ENCODE measurements at regions not wholly inside any gene's neighbourhood (a gene's known extent, or its start where the extent isn't known, plus 50 kb on each side); places are given as distances from the start of the nearest gene placed in this dataset.

DNA sequence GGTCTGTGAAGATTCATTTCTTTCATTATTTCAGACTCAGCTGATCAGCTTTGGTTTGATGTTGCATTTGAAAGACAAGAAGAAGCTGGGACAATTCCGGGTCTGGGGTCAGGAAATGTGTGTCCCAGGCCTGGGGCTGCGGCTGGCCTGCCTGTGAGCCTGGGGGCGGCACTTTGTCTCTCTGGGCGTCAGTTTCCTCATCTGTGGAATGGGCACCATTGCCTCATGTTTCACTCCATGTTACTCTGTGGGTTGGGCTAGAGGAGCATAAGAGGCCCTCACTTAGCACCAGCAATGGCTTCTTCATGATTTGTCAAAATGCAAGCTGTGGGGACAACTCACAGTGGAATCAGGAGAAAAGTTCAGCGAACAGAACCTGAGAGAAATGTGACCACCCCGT, 570.1 kb downstream of the VRK1 start:
- no peak for DNase-seq

DNA sequence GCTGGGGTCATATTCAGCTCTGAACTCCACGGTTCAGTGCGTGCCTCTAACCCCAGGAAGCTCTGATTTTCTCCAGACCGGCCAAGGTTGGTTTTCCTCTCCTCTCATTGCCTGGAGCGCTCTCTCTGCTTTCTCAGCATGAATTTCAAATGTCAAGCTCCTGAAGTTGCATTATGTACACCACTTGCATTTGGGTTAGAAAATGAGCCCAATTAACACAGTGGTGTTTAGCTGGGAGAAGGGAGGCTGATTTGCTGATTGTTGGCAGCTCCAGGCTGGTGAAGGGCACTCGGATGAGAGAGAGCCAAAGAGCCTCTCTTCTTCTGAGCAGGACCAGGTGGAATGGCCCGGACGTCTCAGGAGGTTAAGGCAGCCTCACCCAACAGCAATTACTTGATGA, 570.9 kb downstream of the VRK1 start:
- no peak for DNase-seq

DNA sequence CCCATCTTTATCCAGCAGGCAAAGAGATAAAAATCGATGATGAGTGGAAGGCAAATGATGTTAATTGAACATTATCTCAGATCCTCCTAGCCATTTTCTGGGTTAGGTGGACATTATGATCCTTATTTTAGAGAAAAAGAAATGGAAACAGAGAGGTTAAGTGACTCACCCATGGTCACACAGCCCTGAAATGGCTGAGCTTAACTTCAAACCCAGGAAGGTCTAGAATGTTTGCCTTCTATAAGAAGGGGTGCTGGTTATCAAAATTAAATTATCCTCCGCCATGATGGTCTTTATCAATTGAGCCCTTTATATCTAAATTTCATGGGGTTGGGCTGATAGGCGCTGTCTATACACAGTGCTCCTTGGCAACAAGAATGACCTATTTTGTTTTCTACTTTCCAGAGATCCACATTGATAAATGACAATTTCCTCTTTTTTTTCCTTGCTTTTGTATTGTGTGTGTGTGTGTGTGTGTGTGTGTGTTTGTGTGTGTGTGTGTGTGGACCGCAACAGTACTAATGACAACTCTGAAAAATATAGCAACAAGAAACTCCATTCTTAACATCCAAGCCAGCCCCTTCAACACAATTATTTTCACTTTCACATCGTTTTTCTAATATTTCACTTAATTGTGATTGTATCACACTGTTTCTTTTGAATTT, 571.9 kb downstream of the VRK1 start:
- DNase-seq, result no peak

DNA sequence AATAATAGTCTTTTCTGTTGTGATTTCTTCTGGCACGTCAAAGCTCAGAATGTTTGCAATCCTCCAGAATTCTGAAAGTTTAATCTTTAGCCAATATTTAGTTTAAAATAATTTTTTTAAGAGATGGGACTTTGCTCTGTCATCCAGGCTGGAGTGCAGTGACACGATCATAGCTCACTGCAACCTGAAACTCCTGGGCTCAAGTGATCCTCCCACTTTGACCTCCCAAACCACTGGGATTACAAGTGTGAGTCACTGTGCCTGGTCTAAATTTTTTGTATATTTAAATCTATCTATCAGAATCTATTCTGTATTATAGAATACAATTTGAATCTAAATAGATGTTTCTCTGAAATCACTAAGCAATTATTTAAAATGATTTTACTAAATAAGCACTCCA, 572.7 kb downstream of the VRK1 start:
- DNase-seq, result no peak

DNA sequence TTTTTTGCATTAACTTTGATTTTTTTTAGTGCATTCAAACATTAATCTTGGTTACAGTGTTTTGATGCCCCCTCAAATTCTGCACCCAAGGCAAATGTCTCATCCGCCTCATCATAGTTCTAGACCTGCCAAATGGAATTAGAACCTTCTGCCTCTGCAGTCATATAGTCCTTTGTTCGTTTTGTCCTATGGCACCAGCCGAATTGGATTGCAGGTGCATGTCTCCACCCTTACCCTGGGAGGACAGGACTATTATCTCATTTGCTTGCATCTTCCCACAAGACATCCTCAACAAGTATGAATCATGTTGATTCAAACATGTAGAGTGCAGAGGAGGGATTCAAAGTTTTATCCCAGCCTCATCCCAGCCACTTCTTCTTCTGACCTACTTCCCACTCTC, 579.1 kb downstream of the VRK1 start:
- no peak for DNase-seq

DNA sequence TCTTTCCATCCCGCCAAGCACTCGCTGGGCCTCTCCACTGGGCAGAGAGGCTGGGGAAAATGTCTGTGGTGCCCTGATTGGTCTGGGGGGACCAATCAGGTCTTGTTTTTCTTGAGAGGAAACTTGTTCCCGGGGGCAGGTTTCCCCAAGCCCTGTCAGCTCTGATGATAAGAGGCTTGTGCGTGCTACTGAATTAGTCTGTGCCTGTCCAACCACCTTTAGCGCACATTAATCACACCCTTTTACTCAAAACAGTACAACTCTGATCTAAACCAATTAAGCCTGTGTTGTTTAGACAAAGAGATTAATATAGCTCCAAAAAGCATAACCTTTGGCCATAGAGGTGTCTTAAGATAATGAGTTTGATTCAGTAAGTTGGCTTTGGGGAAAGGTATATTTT, 580.4 kb downstream of the VRK1 start:
- DNase-seq, result no peak

DNA sequence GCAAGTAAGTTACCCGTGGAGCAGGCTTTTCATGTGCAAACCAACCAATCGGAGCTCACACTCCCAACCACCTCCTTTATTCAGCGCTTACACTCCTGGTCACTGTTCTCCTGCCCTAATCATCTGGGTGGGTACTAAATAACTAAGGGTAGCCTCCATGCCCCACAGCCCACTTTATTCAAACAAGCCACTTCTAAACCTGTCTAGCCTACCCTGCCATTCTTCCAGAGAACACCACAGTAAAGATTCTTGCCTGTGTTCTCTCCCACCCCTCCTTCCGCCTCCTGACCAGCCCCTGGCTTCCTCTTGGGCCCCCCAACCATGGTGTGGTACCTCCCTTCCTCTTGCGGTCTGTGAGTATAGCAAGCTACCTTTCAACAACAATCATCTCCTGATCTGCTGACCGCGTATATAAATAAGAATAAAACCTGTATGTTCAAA, 581.9 kb downstream of the VRK1 start:
- peak; percentile 75 for DNase-seq

DNA sequence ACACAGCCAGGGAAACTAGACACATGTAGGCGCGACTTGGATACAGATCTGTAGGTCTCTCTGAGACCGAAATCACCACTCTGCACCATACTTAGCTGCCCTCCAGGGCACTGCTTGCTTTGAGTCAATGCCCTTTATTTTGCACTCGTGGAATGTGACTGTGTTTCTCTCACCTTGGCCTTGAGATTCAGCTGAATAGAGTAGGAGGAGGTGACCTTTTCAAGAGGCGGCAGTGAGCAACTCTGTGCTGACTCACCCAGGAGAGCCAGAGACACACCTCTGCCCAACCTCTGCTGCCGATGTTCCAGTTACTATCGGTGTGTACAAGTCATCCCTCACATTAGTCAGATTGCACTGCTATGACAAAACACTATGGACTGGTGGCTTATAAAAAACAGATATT, 583.4 kb downstream of the VRK1 start:
- peak; percentile 87 for DNase-seq

DNA sequence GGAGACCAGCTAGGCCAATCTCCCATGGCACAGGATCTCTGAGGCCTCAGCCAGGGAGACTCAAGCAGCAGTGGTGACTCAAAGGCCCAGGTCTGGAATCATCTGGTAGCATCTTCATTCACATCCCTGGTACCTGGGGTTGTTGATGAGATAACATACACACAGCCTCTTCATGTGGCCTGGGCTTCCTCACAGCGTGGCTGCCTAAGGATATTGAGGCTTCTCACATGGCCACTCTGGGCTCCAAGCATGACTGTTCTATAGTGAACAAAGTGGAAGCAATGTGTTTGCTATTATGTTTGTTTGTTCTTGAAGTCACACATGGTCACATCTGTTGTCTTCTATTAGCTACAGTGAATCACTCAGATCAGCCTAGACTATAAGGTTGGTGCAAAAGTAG, 584.1 kb downstream of the VRK1 start:
- DNase-seq, result peak; percentile 4

DNA sequence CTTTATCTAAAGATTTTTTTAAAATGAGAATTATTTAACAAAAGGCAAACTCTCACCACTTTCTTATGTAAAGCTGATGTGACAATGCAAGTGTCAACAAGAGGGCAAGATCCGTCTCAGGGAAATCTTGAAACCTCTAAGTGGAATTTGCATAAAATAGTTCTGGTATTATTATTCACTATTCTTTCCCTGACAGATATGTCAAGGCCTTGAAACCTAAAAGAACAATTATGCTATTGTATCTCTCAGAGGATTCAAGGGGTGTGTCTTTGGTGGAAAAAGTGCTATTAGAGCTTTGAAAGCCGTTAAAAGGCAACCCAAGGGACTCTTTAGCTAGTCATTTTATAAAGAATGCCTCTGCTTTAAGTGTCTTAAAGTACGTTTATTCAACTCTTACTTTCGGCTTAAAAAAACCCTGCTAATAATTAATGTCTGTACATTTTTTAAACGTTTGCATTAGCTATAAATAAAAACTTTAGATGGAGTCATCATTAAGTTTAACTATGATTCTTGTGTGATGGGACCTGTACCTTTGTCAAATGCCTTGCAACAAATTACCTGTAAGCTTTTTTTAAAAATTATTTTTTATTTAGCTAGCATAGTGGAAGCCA, 585.5 kb downstream of the VRK1 start:
- DNase-seq, result no peak

DNA sequence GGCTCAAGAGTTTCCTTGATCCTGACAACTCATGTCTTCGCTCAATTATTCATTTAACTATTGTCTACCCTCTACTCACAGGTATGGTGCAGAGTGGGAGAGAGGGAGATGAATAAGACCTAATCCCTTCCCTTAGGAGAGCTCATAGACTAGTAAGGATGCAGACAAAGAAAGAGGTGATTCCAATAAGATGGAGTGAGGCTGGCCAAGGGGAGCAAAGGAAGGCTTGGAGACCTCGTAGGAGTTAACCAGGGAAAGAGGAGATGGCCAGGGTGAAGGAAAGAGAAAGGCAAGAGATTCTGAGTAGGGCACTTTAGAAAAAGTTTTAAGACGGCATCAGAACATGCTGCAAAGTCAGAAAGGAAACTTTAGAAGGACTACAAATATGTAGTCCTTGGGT, 588.5 kb downstream of the VRK1 start:
- DNase-seq, result no peak

DNA sequence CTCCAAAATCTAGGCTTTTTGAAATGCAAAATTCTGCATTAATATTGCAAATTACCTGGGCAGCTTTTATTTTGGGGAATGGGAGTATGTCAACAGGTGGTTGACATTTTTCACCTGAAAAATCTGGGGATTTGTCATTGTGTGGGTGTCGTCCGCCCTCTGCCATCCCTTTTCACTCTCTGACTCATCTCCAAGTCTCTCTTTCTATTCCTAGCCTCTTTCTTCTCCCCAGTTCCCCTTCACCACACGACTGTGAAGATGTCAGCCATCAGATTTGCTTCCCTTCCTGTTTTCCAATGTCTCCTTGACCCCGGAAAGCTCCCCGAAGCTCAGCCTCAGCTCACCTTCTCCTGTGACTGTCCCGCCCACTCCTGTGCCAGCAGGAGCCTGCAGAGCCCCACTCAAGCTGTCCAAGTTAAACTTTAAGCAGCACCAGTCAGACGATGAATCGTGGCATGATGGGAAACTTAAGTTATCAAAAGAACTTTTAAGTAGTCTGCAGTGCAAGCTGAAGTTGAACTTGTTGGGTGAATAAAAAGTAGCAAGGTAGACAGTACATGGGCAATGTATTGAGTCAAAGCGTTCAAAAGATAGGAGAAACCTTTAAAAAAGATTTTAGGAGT, 590.2 kb downstream of the VRK1 start:
- no peak for DNase-seq

DNA sequence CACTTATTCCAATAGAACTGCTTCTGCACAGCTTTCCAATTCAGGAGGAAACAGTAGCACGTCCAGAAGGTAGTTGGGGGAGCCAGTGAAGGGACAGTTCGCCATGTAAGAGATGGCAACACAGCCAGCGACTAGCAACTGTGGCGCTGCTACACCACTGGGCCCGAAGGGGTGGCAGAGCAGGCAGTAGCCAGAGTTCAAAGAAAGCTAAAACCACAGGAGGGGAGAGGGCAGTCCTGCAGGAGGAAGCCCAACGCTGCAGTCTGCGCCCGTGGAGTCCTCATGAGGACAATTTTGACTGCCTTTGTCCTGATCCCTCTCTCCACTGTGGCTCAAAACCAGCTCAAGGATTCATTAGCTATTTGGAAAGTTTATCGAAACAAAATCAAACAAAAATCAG, 591.2 kb downstream of the VRK1 start:
- DNase-seq, result no peak

DNA sequence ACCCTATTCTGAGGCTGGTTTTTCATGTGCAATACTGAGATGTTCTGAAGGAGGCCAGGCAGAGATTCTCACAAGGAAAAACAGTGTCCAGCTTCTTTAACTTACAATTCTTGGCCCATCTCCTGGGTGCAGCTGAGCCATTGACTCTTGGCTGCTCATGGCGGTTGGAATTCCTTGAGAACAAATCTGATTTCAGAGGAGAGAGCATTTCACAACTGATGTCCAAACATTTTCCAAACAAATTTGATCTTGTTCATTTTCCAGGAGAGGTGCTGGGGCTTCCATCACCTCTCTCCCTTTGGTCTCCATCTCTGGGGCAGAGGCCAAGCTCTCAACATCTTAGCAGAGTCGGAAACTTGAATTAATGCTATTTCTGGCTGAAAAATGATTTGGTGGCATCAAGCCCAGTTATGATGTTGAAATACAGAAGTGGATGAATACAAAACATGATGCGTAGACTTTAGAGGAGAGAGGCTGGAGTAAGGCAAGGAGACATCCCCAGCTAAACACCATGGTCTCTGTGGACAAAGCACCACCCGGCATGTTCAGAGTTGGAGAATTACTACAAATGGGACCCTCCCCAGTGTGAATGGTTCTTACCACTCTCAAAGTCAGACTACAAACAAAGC, 593.0 kb downstream of the VRK1 start:
- no peak for DNase-seq

DNA sequence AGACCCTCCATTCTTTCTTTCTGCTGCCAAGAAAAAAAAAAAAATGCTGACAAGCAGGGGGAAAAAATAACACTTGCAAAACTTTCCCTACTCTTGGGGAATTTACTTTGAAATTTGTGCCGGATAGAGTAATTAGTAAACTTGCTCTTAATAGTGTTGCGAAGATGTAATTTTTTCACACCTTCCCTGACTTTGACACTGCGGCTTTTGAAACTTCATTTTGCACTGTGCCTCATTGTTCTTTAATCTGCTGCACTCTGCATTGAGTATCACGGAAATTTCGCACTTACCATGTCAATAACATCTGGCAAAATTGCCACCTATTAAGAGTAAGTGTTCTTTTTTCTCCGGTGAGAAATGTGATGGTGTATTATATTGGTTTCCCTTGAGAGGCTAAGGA, 596.1 kb downstream of the VRK1 start:
- peak; percentile 50 for DNase-seq

DNA sequence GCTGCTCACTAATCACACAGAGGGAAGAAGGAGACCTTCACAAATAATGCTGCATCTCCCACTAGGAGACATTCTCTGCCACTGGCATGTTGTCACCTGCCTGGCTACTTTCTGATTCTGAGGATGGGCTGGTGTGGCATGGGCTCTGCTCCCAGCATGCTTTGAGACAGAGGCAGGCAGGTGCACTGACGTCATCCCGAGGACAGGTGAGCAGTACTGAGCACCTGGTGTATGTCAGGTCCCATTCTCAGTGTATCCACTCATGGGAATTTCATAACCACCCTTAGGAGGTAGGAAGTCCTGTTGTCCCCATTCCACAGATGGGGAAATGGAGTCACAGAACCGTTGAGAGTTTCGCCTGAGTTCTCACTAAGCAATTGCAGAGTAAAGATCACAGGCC, 597.9 kb downstream of the VRK1 start:
- no peak for DNase-seq

DNA sequence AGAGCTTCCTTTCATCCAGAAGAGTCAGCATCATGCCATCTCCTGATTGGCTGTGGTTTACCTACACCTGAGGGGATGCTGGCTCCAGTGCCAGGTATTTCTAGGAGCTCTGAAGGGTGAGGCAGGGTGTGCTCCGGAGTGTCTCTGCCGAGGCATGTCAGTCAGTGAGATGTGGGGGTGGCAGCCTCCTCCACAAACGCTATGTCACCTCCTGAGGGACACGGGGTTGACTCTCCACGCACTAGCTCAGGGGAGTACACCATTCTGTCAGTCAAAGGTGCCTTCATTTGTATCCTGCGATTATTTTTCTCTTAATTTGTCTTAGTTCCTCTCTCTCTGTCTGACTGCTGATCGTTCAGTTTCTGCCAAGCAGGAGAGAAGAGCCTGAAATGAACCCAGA, 604.5 kb downstream of the VRK1 start:
- DNase-seq, result no peak

DNA sequence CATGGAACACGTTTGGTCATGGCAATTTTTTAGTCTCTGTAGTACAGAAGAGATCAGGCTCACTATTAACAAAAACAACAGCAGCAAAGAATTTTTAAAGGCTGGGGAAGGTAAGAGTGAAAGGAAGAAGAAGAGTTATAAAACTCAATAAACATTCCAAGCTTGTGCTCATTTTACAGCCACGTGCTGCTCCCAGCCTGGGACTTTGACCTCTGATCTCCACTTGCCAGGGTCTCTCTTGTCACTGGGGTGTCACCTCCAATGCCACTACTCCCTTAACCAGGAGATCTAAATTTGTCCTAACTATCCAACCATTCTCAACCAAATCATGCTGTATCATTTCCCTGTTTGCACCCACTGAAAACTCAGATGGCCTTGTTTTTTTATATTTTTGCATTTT, 605.1 kb downstream of the VRK1 start:
- no peak for DNase-seq

DNA sequence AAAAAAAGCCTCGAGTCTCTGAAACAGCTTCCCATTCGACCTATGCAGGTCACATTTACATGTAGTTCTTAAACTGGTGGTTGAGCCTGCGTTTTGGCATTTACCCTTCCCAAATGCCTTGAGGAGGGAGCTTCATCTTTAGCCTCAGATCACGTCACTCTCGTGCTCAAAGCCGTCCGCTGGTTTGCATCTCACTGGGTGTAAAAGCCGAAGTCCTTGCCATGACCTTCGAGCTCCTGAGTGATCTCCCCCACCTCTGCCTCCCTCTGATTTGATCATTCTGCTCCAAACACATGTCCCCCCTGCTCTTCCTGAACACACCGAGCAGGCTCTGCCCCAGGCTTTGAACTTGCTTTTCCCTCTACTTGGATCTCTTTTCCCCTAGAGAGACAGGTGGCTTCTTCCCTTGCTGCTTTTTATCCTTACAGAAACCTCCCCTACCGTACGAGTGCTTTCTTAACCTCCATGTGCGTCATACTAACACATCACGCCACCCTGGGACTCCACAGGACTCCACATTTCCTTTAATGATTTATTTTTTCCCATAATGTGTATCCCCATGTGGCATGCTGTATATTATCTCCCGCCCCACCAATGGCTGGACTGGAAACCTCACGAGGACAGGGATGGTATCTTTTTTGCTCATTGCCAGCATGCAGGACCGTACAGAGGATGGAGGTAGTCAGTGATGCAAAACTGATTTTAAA, 610.7 kb downstream of the VRK1 start:
- DNase-seq, result no peak

DNA sequence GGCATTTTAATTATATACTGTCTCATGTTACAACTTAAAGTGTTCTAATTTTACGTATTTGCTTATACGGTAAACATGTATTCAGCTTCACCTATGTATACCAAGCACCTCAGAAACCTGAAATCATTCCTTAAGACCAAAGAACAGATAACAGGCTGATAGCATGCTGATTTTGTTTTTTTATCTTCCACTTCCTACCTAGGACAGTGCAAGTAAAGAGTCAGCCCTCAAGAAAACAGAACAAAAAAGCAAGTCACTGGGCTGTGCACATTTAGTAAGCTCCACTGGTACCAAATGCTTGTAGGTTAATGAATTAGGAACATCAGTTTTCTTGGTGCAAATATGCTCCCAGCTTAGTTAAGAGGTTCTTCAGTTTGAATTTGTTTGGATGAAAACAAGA, 611.3 kb downstream of the VRK1 start:
- no peak for DNase-seq

DNA sequence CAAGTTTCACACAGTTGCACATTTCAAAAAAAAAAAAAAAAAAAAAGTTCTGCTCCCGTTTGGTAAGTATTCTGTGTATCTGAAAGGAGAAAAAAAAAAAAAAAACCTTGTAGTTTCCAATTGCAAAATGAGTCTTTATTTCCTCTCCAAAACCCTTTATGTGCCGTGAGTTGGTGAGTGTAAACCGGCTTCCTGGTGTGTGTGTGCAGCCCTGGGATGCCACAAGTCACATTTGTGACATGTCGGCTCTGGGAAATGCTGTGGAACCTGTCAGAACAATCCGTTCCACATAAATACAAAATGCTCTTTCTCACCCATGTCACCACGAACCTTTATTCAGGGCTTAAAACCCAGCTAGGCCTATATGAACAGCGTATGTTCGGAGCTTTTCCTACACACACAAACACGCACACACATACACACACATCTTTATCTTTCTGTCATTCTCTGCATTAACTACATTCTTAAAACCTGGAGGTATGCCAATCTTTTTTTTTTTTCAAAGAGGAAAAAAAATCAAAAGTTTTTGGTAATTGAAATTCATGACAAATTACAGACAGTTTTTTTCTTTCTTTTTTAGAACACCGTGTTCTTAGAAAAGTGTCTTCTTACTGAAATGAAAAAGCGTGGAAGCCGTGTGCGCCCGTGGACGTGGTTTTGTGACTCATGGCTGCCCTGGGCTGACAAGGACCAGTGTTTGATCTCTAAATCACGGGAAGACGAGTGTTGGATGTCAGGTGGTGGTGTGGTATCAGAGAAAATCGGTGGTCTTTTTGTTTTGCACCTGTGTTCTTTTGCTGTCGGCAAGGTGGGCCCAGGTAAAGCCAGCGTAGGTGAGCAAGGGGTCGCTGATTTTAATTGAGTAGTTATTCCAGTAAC, 612.0 kb downstream of the VRK1 start:
- peak; percentile 45 for DNase-seq
